ENCODE measurements at regions not wholly inside any gene's neighbourhood (a gene's known extent, or its start where the extent isn't known, plus 50 kb on each side); places are given as distances from the start of the nearest gene placed in this dataset.

DNA sequence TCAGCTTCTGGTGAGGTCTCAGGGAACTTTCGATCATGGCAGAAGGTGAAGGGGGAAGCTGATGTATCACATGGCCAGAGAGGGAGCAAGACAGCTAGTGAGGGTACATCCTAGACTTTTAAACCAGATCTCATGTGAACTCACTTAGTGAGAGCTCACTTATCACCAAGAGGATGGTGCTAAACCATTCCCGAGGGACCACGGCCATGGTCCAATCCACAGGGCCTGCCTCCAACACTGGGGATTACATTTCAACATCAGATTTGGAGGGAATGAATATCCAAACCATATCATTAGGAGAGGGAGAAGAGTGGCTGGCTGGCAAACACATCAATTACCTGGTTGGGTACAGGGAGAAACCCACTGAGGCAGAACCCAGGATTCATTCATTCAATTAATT, 75.7 kb upstream of the HAAO start:
- no peaks in the 10 kb centered on the region for H3K79me2 ChIP-seq (ENCODE audit: low read length)
- no peaks in the 10 kb centered on the region for H3K9me3 ChIP-seq (ENCODE audit: insufficient read depth, low read length)
- H3K27me3 ChIP-seq (ENCODE audit: low read depth, low read length): no peaks in the 10 kb centered on the region
- no peak overlapping the region for H3K4me3 ChIP-seq (ENCODE audit: low read length)
- no peak overlapping the region for H3K9ac ChIP-seq (ENCODE audit: low read length)
- H3K27ac ChIP-seq (ENCODE audit: low read length): no peak overlapping the region
- no peak overlapping the region for H2AFZ ChIP-seq (ENCODE audit: low read depth, low read length)
- no peaks in the 10 kb centered on the region for H3K4me1 ChIP-seq (ENCODE audit: low read length)
- no peak for TF ChIP-seq CTCF (IDR thresholded peaks at IDR 0.05; ENCODE audit: low read depth, low read length)
- TF ChIP-seq EZH2phosphoT487 (IDR thresholded peaks at IDR 0.05; ENCODE audit: low read depth): no peak
- H3K4me2 ChIP-seq (ENCODE audit: low read length): no peak overlapping the region
- H4K20me1 ChIP-seq (ENCODE audit: insufficient read depth, low read length): no peaks in the 10 kb centered on the region
- no peaks in the 10 kb centered on the region for H3K36me3 ChIP-seq (replicated peaks; ENCODE audit: low read depth, low read length)

DNA sequence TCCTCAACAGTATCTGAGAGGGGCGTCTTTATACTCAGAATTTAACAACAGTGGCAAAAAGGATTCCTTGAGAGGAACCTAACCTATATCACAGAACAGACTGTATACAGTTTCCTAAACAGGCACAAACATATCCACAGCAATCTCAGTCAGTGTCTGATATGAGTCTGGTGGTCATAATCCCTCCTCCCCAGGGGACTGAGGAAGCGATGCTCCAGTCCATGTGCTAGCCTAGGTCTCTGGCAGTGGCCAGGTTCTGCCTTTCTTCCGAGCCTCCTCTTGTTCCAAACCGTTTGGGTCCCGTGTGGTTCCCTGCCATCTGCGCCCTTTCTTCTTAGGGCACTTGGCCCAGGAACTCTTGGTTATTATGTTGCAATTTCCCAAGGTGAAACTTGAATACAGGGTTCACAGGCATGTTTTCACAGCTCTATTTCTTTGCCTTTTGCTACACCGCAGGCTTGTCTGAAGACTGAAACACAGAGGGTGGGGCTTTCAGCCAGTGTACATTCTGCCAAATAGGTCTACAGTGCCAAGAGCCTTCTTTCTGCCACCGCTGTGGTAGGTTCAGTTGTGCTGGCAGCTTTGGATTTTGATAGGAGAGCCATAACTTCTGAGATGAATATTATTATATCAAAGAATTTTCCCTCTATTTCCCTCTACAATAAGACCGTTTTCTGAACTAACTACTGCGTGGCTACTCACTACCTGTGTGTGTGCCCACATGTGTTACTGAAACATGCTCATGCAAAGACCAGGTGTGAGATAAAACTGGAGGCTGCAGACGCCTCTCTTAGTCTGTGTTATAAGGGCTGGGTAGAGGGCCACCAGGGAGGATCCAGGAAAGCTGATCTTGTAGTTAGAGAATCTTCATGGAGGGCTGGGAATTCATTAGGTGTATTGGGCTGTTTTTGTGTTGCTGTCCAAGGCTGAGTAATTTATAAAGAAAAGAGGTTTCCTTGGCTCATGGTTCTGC, 75.0 kb upstream of the HAAO start:
- Histone ChIP-seq H3K36me3 (replicated peaks; ENCODE audit: low read depth, low read length) (no peaks in the 10 kb centered on the region), H4K20me1 (ENCODE audit: insufficient read depth, low read length) (no peaks in the 10 kb centered on the region), H3K79me2 (ENCODE audit: low read length) (no peaks in the 10 kb centered on the region), H3K9me3 (ENCODE audit: insufficient read depth, low read length) (no peaks in the 10 kb centered on the region), H3K9ac (ENCODE audit: low read length) (no peak overlapping the region), H3K4me3 (ENCODE audit: low read length) (no peak overlapping the region), H3K4me1 (ENCODE audit: low read length) (no peaks in the 10 kb centered on the region), H3K27me3 (ENCODE audit: low read depth, low read length) (no peaks in the 10 kb centered on the region), H3K27ac (ENCODE audit: low read length) (no peak overlapping the region), H2AFZ (ENCODE audit: low read depth, low read length) (no peak overlapping the region), H3K4me2 (ENCODE audit: low read length) (no peak overlapping the region)
- TF ChIP-seq CTCF (IDR thresholded peaks at IDR 0.05; ENCODE audit: low read depth, low read length): no peak
- no peak for TF ChIP-seq EZH2phosphoT487 (IDR thresholded peaks at IDR 0.05; ENCODE audit: low read depth)

DNA sequence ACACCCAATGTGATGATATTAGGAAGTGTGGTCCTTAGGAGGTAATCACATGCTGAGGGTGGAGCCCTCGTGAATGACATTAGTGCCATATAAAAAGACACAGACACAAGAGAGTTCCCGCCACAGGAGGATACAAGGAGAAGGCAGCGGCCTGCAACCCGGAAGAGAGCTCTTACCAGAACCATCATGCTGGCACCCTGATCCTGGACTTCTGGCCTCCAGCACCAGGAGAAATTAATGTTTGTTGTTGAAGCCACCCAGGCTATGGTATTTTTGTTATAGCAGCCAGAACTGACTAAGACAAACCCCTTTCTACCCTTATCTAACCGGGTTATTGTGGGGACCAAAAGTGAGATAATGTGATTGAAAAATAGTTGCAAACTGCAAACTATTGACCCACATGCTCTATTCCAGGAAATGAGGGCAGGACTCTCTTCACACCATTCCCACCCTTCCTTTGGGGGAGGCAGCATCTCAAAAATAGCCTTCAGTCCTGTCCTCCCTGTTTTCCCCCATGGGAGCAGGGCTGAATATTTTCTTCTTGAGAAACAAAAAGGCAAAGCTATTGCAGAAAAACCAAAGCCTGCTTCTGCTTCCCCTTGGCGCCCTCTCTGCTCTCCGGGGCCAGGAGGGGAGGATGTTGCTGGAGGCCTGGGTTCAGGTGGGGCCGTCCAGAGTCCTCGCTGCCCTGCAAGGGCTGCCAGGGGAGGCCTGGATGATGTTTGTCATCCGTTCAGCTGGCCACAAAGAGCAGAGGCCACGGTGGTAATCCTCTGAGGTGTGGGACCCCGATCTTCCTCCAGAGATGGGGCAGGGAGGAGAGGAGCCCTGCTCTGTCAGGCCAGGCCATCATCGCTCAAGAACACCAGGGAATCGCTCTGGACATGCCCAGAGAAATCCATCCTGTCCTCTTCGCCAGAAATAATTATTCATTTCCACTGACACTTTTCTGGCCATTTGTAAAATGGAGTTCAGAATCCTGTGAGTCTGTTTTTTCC, 73.8 kb upstream of the HAAO start:
- H3K4me3 ChIP-seq (ENCODE audit: low read length): no peak overlapping the region
- H4K20me1 ChIP-seq (ENCODE audit: insufficient read depth, low read length): no peaks in the 10 kb centered on the region
- no peak overlapping the region for H3K9ac ChIP-seq (ENCODE audit: low read length)
- H3K36me3 ChIP-seq (replicated peaks; ENCODE audit: low read depth, low read length): no peaks in the 10 kb centered on the region
- no peaks in the 10 kb centered on the region for H3K27me3 ChIP-seq (ENCODE audit: low read depth, low read length)
- TF ChIP-seq EZH2phosphoT487 (IDR thresholded peaks at IDR 0.05; ENCODE audit: low read depth) (no peak), CTCF (IDR thresholded peaks at IDR 0.05; ENCODE audit: low read depth, low read length) (no peak)
- no peaks in the 10 kb centered on the region for H3K9me3 ChIP-seq (ENCODE audit: insufficient read depth, low read length)
- no peaks in the 10 kb centered on the region for H3K79me2 ChIP-seq (ENCODE audit: low read length)
- H3K4me2 ChIP-seq (ENCODE audit: low read length): no peak overlapping the region
- H3K4me1 ChIP-seq (ENCODE audit: low read length): no peaks in the 10 kb centered on the region
- H3K27ac ChIP-seq (ENCODE audit: low read length): no peak overlapping the region
- no peak overlapping the region for H2AFZ ChIP-seq (ENCODE audit: low read depth, low read length)
